ENCODE measurements at regions not wholly inside any gene's neighbourhood (a gene's known extent, or its start where the extent isn't known, plus 50 kb on each side); places are given as distances from the start of the nearest gene placed in this dataset.

- no peak for DNase-seq (ENCODE audit: low read depth)
Observed at GRCh38 chr15:75134748-75135147, 66.9 kb upstream of the C15orf39 start.

GRCh38 chr15:75136118-75136517, 65.6 kb upstream of the C15orf39 start:
- DNase-seq (ENCODE audit: low read depth): no peak

- no peak for DNase-seq (ENCODE audit: low read depth)
Observed at GRCh38 chr15:75136758-75137157, 64.9 kb upstream of the C15orf39 start.

GRCh38 chr15:75138016-75138999, 63.4 kb upstream of the C15orf39 start:
- DNase-seq (ENCODE audit: low read depth): no peak

- DNase-seq (ENCODE audit: low read depth): no peak
Observed at GRCh38 chr15:75140080-75140879, 61.4 kb upstream of the C15orf39 start.

GRCh38 chr15:75142499-75142898, 59.2 kb upstream of the C15orf39 start:
- DNase-seq (ENCODE audit: low read depth): no peak

- no peak for DNase-seq (ENCODE audit: low read depth)
Observed at GRCh38 chr15:75143738-75144334, 57.8 kb upstream of the C15orf39 start.

- DNase-seq (ENCODE audit: low read depth): no peak
Observed at GRCh38 chr15:75145027-75145841, 56.4 kb upstream of the C15orf39 start.

GRCh38 chr15:75148280-75148679, 53.4 kb upstream of the C15orf39 start:
- DNase-seq (ENCODE audit: low read depth): no peak

GRCh38 chr15:75149867-75150709, 51.6 kb upstream of the C15orf39 start:
- DNase-seq (ENCODE audit: low read depth): no peak

GRCh38 chr15:75151214-75152128, 50.2 kb upstream of the C15orf39 start:
- no peak for DNase-seq (ENCODE audit: low read depth)
